ENCODE measurements at regions not wholly inside any gene's neighbourhood (a gene's known extent, or its start where the extent isn't known, plus 50 kb on each side); places are given as distances from the start of the nearest gene placed in this dataset.

DNA sequence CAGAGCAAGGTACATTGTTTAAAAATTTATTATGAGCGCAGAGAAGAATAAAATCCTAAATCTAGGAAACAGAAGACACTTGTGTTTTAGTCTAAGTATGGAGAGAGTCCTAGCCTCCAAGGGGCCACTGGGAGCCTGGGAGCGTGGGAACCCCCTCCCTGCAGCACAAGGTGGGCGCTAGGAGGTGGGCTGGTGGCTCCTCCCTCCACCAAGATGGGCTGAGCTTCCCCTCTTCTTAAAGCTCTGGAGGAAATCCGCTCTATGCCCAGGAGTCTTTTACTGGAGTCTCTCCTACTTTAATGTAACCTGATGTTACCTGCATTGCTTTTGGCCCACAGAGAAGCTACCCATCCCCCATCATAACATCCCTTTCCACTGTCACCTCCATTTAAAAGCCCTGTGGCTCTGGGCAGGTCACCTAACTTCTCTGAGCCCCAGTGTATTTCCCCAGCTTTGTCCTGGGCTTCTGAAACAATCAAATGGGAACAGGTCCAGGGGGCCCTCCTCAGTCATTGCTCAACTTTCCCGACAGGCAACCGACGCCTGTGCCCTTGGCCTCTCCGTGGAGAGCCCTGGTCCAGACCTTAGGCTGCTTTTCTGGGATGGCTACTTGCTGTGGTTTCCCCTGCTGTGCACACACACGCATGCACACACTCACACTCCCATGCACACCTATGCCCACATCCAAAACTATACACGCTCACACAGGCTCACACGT is 181.5 kb downstream of the NPHP4 start:
- no peak for TF ChIP-seq CTCF (IDR thresholded peaks at IDR 0.05)
- no peak for TF ChIP-seq POLR2A (IDR thresholded peaks at IDR 0.05)

Data from body of pancreas (tissue), 4 donors.